PC-3 (cell line): ENCODE measurements at regions not wholly inside any gene's neighbourhood (a gene's known extent, or its start where the extent isn't known, plus 50 kb on each side); places are given as distances from the start of the nearest gene placed in this dataset.
"Not testable (repeated sequence)": the region's sequence is repeated elsewhere in the genome, so short reads cannot be mapped to it uniquely, and the experiment has no call there.

Experiments
- ATAC-seq: fragments of 200-7000 bp; cut with Tn5 transposase; 2 replicates; pipeline ENCODE4 v1.9.1; 2020; ENCODE audit warnings: mild to moderate bottlenecking, moderate library complexity
- BruUV-seq: library from RNA; stranded (reverse); fragments of 400-500 nt; replicated peaks from 2 replicates; lab custom pipeline; 2021; lab: Mats Ljungman, UMichigan
- CTCF ChIA-PET: fragments of 300-600 bp; sonication (Branson Sonifier 250); formaldehyde crosslinking; loops from one replicate; lab custom pipeline; 2022; ENCODE audit warnings: antibody characterized with exemption; lab: Charles Lee
- POLR2A ChIA-PET: fragments of 300-600 bp; sonication (Branson Sonifier 250); formaldehyde crosslinking; loops from one replicate; lab custom pipeline; 2022; ENCODE audit warnings: antibody characterized with exemption; ENCODE audit not compliant: unreplicated experiment; lab: Charles Lee
- DNase-seq: peaks from one replicate; pipeline ENCODE4 v3.0.0-alpha.2; 2015
- H2AFZ ChIP-seq: fragments of 300-600 bp; sonication (generic); 2 replicates; pipeline ENCODE4 v1.6.0; 2016; ENCODE audit warnings: antibody characterized with exemption, low read length
- H3F3A ChIP-seq: fragments of 300-600 bp; sonication (generic); one replicate; pipeline ENCODE4 v1.6.0; 2017; ENCODE audit warnings: antibody characterized with exemption, low read length, control low read depth, mild to moderate bottlenecking; ENCODE audit not compliant: unreplicated experiment
- H3K27ac ChIP-seq: fragments of 300-600 bp; sonication (generic); 2 replicates; pipeline ENCODE4 v1.5.1; 2016; ENCODE audit warnings: mild to moderate bottlenecking, low read length
- H3K27me3 ChIP-seq: fragments of 300-600 bp; sonication (generic); 2 replicates; pipeline ENCODE4 v1.6.1; 2016; ENCODE audit warnings: low read length, mixed read lengths
- H3K36me3 ChIP-seq: fragments of 300-600 bp; sonication (generic); 2 replicates; pipeline ENCODE4 v1.6.1; 2016; ENCODE audit warnings: low read depth, mixed run types, low read length, mixed read lengths
- H3K4me1 ChIP-seq: fragments of 300-600 bp; sonication (generic); 2 replicates; pipeline ENCODE4 v1.5.1; 2016; ENCODE audit warnings: low read length; ENCODE audit not compliant: insufficient read depth
- H3K4me2 ChIP-seq: fragments of 300-600 bp; sonication (generic); 2 replicates; pipeline ENCODE4 v1.6.0; 2016; ENCODE audit warnings: low read length
- H3K4me3 ChIP-seq: fragments of 300-600 bp; sonication (generic); 2 replicates; pipeline ENCODE4 v1.5.1; 2016; ENCODE audit warnings: mild to moderate bottlenecking, low read length, mixed read lengths
- H3K79me2 ChIP-seq: fragments of 300-600 bp; sonication (generic); 2 replicates; pipeline ENCODE4 v1.6.1; 2017; ENCODE audit warnings: low read length, mixed read lengths
- H3K9ac ChIP-seq: fragments of 300-600 bp; sonication (generic); 2 replicates; pipeline ENCODE4 v1.6.0; 2016; ENCODE audit warnings: mild to moderate bottlenecking, low read length
- H3K9me2 ChIP-seq: fragments of 300-600 bp; sonication (generic); replicated peaks from 2 replicates; pipeline ENCODE4 v1.6.1; 2016; ENCODE audit warnings: mixed run types, low read length, mixed read lengths
- H3K9me3 ChIP-seq: fragments of 300-600 bp; sonication (generic); 2 replicates; pipeline ENCODE4 v1.6.1; 2016; ENCODE audit warnings: low read length, mixed read lengths
- H4K20me1 ChIP-seq: fragments of 300-600 bp; sonication (generic); 2 replicates; pipeline ENCODE4 v1.6.1; 2016; ENCODE audit warnings: low read length, mixed read lengths
- CTCF ChIP-seq: fragments of 300-600 bp; sonication (generic); conservative IDR thresholded peaks from 2 replicates; pipeline ENCODE4 v1.5.1; 2017; ENCODE audit warnings: antibody characterized with exemption, low read depth, mild to moderate bottlenecking, low read length
- EZH2 ChIP-seq: fragments of 300-600 bp; sonication (generic); IDR thresholded peaks from one replicate; pipeline ENCODE4 v1.6.1; 2017; ENCODE audit warnings: antibody characterized with exemption, mild to moderate bottlenecking, low read length; ENCODE audit not compliant: unreplicated experiment
- EZH2phosphoT487 ChIP-seq: fragments of 300-600 bp; sonication (generic); IDR thresholded peaks from 2 replicates; pipeline ENCODE4 v1.6.1; 2018; ENCODE audit warnings: mild to moderate bottlenecking, antibody characterized with exemption, low read length, borderline replicate concordance
- intact Hi-C: fragments of 100-400 bp; cut with micrococcal nuclease; formaldehyde crosslinking; loops from 2 replicates; pipeline ENCODE4 v1.9.0; 2023

GRCh38 chr2:67329513-67329912, 67.6 kb upstream of the ETAA1 start:
- Histone ChIP-seq H3K36me3 (no peaks in the 10 kb centered on the region), H3K27ac (no peak overlapping the region), H3F3A (no peaks in the 10 kb centered on the region), H3K9me2 (no peaks in the 10 kb centered on the region), H3K9ac (no peak overlapping the region), H4K20me1 (no peaks in the 10 kb centered on the region), H3K79me2 (no peaks in the 10 kb centered on the region), H3K4me3 (no peak overlapping the region), H3K4me2 (no peak overlapping the region), H3K27me3 (no peaks in the 10 kb centered on the region), H3K4me1 (no peaks in the 10 kb centered on the region), H2AFZ (no peak overlapping the region), H3K9me3 (no peaks in the 10 kb centered on the region)
- ChIA-PET POLR2A (no interaction called here), CTCF (no interaction called here)
- no peak for TF ChIP-seq EZH2phosphoT487
- no peak for TF ChIP-seq EZH2
- no peak for TF ChIP-seq CTCF
- ATAC-seq (no peak), DNase-seq (no peak)
- BruUV-seq: no TSS peak
- intact Hi-C loops: no loop called here

GRCh38 chr2:67329951-67330350, 67.2 kb upstream of the ETAA1 start:
- Histone ChIP-seq H2AFZ (no peak overlapping the region), H3K4me3 (no peak overlapping the region), H3K36me3 (no peaks in the 10 kb centered on the region), H3K4me2 (no peak overlapping the region), H3K4me1 (no peaks in the 10 kb centered on the region), H3F3A (no peaks in the 10 kb centered on the region), H3K27ac (no peak overlapping the region), H3K27me3 (no peaks in the 10 kb centered on the region), H3K9me3 (no peaks in the 10 kb centered on the region), H3K9me2 (no peaks in the 10 kb centered on the region), H4K20me1 (no peaks in the 10 kb centered on the region), H3K79me2 (no peaks in the 10 kb centered on the region), H3K9ac (no peak overlapping the region)
- ChIA-PET CTCF (no interaction called here), POLR2A (no interaction called here)
- TF ChIP-seq EZH2phosphoT487 (no peak), EZH2 (no peak), CTCF (no peak)
- no TSS peak for BruUV-seq
- DNase-seq (no peak), ATAC-seq (no peak)
- intact Hi-C loops: no loop called here

GRCh38 chr2:67331419-67332086, 65.6 kb upstream of the ETAA1 start:
- H3K4me2 ChIP-seq: not testable (repeated sequence)

More at GRCh38 chr2:67331419-67332086, 65.6 kb upstream of the ETAA1 start:
- H3K9ac ChIP-seq, BruUV-seq, H3K27ac ChIP-seq, H4K20me1 ChIP-seq, H3K36me3 ChIP-seq, H2AFZ ChIP-seq, H3K4me1 ChIP-seq, ATAC-seq, H3K4me3 ChIP-seq, H3K79me2 ChIP-seq, DNase-seq, H3K9me3 ChIP-seq, intact Hi-C loops, H3F3A ChIP-seq, H3K9me2 ChIP-seq, POLR2A ChIA-PET, H3K27me3 ChIP-seq, CTCF ChIA-PET: not testable (repeated sequence)
